ENCODE measurements at regions not wholly inside any gene's neighbourhood (a gene's known extent, or its start where the extent isn't known, plus 50 kb on each side); places are given as distances from the start of the nearest gene placed in this dataset.

GRCh38 chr1:29429656-29430055 is 193.3 kb downstream of the PTPRU start:
- Histone ChIP-seq H3K27me3 (ENCODE audit: insufficient read depth, low read depth, low read length) (no peaks in the 10 kb centered on the region), H3K9me3 (ENCODE audit: low read length) (no peaks in the 10 kb centered on the region), H3K9ac (ENCODE audit: low read length) (no peak overlapping the region), H3F3A (ENCODE audit: insufficient read depth, low read length, poor library complexity, severe bottlenecking) (no peaks in the 10 kb centered on the region), H3K79me2 (replicated peaks; ENCODE audit: insufficient read depth, low read length) (no peaks in the 10 kb centered on the region), H3K4me2 (ENCODE audit: low read length) (no peak overlapping the region), H4K20me1 (ENCODE audit: insufficient read depth) (no peaks in the 10 kb centered on the region), H3K36me3 (ENCODE audit: insufficient read depth, low read length) (no peaks in the 10 kb centered on the region), H3K27ac (ENCODE audit: low read length) (no peak overlapping the region), H3K9me2 (ENCODE audit: insufficient read depth, low read length) (no peaks in the 10 kb centered on the region), H3K4me3 (ENCODE audit: low read length) (no peak overlapping the region), H2AFZ (ENCODE audit: low read depth, low read length) (no peak overlapping the region)
- TF ChIP-seq EZH2 (IDR thresholded peaks at IDR 0.05; ENCODE audit: borderline replicate concordance, insufficient read depth, low read length, poor library complexity, severe bottlenecking) (no peak), REST (IDR thresholded peaks at IDR 0.05; ENCODE audit: borderline replicate concordance) (no peak), SMC3 (conservative IDR thresholded peaks at IDR 0.05; ENCODE audit: poor library complexity) (no peak), RAD21 (conservative IDR thresholded peaks at IDR 0.05) (no peak), EP300 (conservative IDR thresholded peaks at IDR 0.05; ENCODE audit: poor library complexity, severe bottlenecking) (no peak), POLR2AphosphoS5 (IDR thresholded peaks at IDR 0.05) (no peak), CTCF (IDR thresholded peaks at IDR 0.05; ENCODE audit: poor library complexity, severe bottlenecking) (no peak)

GRCh38 chr1:29428997-29429396 is 192.7 kb downstream of the PTPRU start:
- Histone ChIP-seq H3K4me3 (ENCODE audit: low read length) (no peak overlapping the region), H3K36me3 (ENCODE audit: insufficient read depth, low read length) (no peaks in the 10 kb centered on the region), H3K27ac (ENCODE audit: low read length) (no peak overlapping the region), H3F3A (ENCODE audit: insufficient read depth, low read length, poor library complexity, severe bottlenecking) (no peaks in the 10 kb centered on the region), H3K27me3 (ENCODE audit: insufficient read depth, low read depth, low read length) (no peaks in the 10 kb centered on the region), H3K9me2 (ENCODE audit: insufficient read depth, low read length) (no peaks in the 10 kb centered on the region), H2AFZ (ENCODE audit: low read depth, low read length) (no peak overlapping the region), H3K9me3 (ENCODE audit: low read length) (no peaks in the 10 kb centered on the region), H4K20me1 (ENCODE audit: insufficient read depth) (no peaks in the 10 kb centered on the region), H3K79me2 (replicated peaks; ENCODE audit: insufficient read depth, low read length) (no peaks in the 10 kb centered on the region), H3K9ac (ENCODE audit: low read length) (no peak overlapping the region), H3K4me2 (ENCODE audit: low read length) (no peak overlapping the region)
- TF ChIP-seq SMC3 (conservative IDR thresholded peaks at IDR 0.05; ENCODE audit: poor library complexity), result no peak
- no peak for TF ChIP-seq POLR2AphosphoS5 (IDR thresholded peaks at IDR 0.05)
- no peak for TF ChIP-seq REST (IDR thresholded peaks at IDR 0.05; ENCODE audit: borderline replicate concordance)
- no peak for TF ChIP-seq TAF1 (IDR thresholded peaks at IDR 0.05; ENCODE audit: low read depth)
- no peak for TF ChIP-seq RAD21 (conservative IDR thresholded peaks at IDR 0.05)

Data from neural cell (in vitro differentiated cells).